Right ventricle myocardium inferior (tissue), 1 donor: ENCODE measurements at regions not wholly inside any gene's neighbourhood (a gene's known extent, or its start where the extent isn't known, plus 50 kb on each side); places are given as distances from the start of the nearest gene placed in this dataset.

Source experiments
- ATAC-seq: fragments of 200-7000 bp; cut with Tn5 transposase; one replicate; pipeline ENCODE4 v1.9.1; 2020; ENCODE audit warnings: mild to moderate bottlenecking, moderate library complexity
- DNase-seq: peaks from one replicate; pipeline ENCODE4 v3.0.0; 2021; ENCODE audit errors: missing footprints
- intact Hi-C: fragments of 100-400 bp; cut with DNase I; formaldehyde crosslinking; loops from one replicate; pipeline ENCODE4 v1.11.0; 2022
- donor health status: DM: no; HTN: yes; CAD: no; lungs with severe emphysema.

DNA sequence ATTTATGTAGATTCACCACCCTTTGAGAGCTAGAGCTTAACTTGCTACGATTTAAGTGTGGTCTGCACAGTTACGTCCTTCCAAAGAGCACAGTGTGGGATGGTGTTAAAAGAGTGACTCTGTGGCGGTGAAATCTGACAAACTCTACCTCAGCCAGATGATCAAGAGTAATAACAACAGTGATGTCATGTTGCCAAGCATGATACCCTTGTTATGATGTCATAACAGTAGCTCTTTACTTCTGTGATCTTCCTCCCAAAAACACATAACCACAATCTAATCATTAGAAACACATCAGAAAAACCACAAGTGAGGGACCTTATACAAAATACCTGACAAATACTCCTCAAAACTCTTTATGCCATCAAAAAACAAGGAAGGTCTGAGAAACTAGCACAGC is 649.3 kb downstream of the POM121L12 start:
- ATAC-seq: no peak
- intact Hi-C loops: no loop called here
- DNase-seq: no peak

DNA sequence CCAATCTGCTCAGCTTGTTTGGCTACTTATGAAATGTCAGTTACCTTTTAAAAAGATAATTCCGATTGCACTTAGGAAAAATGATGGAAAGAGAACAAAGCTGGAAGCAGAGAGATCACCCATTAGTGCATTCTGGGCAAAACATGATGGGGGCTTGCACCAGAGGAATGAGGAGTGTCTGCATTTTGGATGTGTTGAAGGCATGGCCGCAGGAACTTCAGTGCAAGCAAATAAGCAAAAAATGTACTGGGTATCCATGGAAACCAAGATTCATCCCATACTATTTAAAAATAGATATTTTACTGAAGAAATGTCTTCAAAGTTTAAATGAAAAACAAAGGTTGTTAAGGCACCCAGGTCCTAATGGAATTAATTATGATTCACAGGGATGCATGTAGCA is 655.0 kb downstream of the POM121L12 start:
- ATAC-seq: no peak
- intact Hi-C loops: no loop called here
- DNase-seq: no peak

DNA sequence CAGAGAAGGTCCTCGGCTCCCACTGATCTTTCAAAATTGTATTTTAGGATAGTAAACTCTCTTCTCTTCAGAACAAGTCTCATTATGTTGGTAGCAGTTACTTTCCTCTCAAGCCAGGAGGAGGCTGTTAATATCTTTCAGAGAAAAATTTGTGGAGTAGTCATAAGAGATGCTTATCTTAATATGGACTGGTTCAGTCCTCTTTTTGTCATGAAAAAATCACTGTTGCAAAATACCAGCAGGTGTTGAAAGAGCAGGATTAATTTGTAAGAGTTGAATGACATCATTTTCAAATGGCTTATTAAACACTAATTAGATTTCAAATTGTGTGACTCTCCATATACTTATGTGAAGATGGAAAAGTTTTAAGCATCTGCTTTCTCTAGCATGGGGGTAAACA is 662.5 kb downstream of the POM121L12 start:
- no peak for DNase-seq
- intact Hi-C loops: no loop called here
- ATAC-seq: no peak

DNA sequence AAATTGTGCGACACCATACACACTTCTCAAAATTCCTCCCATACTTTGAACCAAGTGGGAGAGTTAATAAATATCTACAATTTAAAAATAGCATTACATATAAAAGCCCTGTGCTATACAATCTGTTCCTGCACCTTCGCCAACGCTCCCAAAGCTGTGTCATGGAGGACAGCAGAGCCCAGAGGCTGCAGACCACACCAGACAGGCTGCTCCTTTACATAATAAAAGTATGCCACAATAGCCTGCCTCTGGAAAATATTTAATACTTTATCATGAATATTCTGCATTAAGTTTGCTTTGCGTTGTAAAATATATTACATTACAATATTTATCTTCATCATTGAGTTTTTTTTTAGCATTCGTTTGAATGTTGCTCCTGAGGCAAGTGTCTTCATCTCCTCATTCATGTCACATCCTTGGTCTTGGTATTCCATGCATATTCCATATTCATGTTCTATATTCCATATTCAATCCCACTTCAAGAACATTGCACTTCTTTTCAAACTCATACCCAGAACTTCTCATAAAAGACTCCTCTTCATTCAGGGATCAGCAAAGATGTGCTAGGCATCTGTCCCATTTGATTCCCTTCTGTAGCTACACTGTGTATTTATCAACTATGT is 663.9 kb downstream of the POM121L12 start:
- peak; percentile 0 for DNase-seq
- intact Hi-C loops: no loop called here
- ATAC-seq: no peak

DNA sequence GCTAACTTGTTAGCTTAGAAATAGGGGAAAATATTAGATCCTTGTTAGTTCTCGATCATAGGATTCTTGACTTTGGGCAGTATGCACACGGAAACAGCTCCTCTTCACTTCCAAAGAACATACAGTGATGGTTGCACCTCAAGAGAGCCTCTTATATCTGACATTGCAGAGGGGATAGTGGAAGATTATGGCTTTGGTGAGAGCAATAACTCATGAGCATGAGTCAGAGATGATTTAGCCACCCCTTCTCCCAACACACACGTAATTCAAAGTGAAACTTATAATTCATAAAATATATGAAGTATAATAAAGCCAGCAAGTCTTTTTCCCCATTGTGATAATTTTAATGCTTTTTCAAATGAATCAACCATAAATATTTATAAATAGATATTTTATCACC is 683.7 kb downstream of the POM121L12 start:
- ATAC-seq (no peak), DNase-seq (no peak)
- intact Hi-C loops: no loop called here

DNA sequence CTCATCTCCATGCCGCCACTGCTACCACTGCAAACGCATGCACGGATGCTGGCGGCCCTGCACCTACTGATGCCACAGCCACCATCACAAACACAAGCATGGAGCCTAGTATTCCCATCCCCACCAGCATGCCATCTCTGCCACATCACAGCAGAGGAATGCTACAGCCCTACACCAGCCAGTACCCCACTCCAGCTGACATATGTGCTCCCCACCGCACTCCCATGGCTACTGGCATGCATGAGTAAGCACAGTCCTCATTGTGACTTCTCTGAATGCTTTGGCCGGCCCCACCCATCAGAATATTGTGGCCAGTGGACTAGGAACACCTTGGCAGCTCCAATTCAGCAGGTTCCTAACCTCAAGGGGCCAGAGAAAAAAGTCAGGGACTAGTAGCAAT is 705.5 kb downstream of the POM121L12 start:
- DNase-seq: no peak
- intact Hi-C loops: no loop called here
- no peak for ATAC-seq

DNA sequence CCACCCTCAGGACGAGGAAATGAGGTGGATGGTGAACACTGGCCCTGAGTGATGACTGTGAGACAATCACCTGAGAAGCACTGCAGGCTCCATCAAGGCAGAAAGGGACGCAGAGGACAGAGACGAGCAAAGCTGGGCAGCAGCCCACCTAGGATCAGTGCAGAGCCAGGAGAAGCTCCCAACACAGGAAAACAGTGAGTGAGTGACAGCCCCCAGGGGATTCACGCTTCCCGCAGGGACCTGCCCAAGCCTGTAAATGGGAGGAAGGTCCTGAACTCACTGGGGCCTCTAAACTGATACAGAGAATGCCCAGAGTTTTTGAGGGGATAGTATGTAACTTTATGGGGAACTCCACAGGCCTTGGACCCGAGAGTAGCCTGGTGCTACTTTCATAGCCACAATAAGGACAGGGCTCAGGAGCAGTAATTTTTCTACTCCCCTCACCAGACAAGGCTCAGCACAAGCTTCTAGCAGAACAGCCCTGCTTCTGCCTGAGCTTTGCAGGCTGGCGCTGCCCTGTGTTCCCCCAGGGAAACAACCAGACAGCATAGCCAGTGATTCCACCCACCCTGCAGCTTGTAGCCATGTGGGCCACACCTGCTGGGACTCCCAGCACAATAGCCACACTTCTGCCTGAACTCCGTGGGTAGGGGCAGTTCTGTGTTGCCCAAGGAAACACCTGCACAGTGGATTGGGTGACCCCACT is 708.4 kb downstream of the POM121L12 start:
- ATAC-seq: no peak
- DNase-seq: no peak
- intact Hi-C loops: no loop called here

DNA sequence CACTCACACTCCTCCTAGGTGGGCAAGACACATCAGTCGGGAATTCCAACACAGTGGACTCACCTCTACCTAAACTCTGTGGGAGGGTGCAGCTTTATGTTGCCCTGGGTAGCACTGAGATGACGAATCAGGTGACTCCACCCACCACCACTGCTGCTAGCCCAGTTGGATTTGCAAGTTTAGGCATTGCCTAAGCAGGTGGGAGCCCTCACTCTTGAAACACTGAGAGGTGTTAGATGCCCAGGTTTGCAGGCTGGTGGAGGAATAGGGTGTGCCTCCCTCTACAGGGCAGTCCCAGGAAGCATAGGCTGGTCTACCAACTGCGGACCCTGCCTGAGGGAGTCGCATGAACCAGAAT is 708.9 kb downstream of the POM121L12 start:
- intact Hi-C loops: no loop called here
- ATAC-seq: no peak
- DNase-seq: no peak

DNA sequence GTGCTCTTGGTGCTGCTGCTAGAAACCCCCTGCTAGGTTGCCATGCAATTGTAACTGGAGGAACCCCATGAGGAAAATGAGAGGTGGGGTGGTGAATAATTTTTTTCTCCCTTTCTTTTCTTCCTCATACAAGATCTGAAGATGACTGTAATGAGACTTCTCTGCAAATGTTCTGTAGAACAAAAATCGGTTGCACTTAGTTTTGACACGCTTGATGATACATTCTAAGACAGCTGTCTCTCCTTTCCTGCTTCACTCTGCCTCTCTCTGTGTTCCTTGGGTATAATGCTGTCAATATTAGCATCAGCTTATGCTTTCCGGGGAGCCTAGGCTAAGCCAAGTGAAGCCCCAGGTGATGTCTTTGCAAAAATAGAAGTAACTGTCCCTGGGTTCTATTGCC is 721.5 kb downstream of the POM121L12 start:
- ATAC-seq (no peak), DNase-seq (no peak)
- intact Hi-C loops: no loop called here

DNA sequence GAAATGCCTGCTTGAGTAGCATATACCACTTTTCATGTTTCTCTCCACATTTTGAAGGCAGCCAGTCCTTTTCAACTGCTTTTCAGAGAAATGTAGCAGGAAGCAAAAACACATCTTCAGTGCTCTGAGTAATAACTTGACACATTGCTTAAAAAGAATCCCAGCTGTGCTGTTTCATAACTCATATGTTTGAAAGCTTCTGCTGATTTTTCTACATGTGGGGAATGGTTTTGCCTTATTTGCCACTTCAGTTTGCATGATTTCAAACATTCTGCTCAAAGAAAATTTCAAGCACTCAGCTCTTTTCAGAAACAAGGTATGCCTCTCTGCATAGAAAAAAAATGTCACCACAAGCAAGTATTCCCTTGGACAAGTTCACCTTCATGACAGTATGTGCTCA is 732.8 kb downstream of the POM121L12 start:
- ATAC-seq (no peak), DNase-seq (no peak)
- intact Hi-C loops: no loop called here

DNA sequence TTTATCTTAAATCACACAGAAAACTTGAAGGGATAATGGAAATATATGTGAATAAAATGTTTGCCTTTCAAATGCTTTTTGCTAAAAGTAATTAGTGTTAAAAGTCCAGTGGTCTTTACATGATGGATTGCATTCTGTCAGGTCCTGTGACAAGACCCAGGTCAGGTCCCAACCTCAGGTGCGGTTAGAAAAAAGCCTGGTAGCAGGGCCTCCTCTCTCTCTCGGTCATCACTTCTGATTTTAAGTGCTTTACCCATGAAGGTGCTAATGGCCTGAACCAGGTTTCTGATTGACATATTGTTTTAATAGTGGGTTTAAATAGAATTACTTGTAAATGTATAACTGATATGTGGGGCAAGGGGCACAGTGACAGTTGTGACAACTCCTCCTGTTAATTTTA is 736.3 kb downstream of the POM121L12 start:
- intact Hi-C loops: no loop called here
- ATAC-seq (no peak), DNase-seq (no peak)

DNA sequence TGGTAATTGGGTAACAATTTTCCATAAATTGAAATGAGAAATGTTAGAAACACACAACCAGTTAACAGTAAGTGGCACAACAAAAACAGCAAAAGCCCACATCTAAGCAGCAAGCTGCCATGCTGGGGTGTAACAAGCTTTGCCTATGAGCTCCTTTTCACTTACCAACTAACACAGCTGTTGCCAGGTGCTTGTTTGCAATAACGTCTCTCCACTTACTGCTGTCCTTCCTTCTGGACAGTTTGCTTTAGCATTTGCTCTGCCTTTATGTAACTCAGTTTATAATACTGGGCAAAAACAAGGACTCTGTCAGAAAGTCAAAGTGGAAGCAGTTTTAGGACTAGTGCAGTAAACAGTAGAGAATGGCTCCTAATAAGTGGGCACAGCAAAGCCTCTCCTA is 740.9 kb downstream of the POM121L12 start:
- intact Hi-C loops: no loop called here
- no peak for ATAC-seq
- DNase-seq: no peak

DNA sequence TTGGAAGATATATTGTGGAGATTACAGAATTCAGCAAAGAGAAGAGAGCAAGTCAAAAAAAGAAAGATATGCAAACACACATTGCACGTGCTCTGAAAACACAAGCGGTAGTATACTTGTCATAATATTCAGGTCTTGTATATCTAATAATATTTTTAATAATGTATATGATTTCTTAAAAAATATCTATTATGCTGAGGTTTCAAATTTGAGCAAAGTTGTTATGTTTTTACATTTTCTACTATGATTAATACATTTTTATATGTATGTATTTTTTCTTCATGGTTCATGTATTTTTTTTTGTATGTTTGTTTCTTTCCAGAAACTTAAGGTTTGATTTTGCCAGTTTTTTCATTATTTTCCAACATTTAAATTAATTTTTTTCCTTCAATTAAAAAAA is 752.4 kb upstream of the VSTM2A start:
- intact Hi-C loops: no loop called here
- ATAC-seq (no peak), DNase-seq (no peak)

DNA sequence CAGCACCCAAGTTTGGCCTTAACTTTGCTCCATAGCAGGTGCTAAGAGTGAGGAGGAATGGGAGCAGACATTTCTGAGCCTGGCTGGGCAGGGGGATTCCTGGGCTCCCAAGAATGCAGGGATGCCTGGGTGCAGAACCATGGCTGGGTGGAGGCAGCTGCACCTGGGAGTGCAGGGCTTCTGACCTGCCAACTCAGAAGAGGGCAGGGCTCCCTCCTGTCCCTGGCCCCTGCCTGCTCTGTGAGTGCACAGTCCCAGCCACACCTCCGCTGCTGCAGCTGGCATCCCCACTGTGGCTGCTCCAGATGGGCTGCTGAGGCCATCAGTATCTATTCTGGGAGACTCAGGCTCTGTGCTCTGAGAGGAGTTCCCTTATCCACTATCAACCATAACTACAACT is 747.4 kb upstream of the VSTM2A start:
- intact Hi-C loops: no loop called here
- ATAC-seq (no peak), DNase-seq (no peak)

DNA sequence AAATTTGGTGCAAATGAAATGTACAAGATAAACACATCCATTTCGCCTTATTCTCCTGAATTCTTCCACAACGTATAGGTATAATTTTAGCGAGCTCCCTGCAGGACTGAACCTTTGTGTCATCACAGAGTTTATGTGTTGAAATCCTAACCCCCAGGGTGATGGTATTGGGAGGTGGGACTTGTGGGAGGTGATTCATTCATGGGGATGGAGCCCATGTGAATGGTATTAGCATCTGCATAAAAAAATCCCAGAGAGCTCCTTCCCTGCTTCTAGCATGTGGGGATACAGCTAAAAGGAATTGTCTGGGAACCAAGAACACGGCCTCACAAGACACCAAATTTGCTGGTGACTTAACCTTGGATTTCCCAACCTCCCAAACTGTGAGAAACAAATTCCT is 741.4 kb upstream of the VSTM2A start:
- DNase-seq (no peak), ATAC-seq (no peak)
- intact Hi-C loops: no loop called here

DNA sequence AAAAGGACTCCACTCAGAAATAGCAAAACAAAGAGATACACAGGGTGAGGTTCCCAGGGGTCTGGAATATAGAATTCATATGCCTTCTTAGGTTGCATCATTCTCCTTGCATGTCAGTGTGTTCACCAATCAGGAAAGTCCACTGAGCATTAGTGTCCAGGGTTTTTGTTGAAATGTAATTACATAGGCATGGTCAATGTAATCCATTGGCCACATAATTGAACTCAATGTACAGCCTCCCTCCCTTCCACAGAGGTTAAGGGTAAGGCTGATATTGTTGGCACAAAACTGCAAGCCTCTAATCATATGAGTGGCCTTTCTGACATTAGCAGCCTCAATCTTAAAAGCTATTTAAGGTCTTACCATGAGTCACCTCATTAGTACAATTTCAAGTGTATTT is 736.1 kb upstream of the VSTM2A start:
- intact Hi-C loops: no loop called here
- ATAC-seq (no peak), DNase-seq (no peak)

DNA sequence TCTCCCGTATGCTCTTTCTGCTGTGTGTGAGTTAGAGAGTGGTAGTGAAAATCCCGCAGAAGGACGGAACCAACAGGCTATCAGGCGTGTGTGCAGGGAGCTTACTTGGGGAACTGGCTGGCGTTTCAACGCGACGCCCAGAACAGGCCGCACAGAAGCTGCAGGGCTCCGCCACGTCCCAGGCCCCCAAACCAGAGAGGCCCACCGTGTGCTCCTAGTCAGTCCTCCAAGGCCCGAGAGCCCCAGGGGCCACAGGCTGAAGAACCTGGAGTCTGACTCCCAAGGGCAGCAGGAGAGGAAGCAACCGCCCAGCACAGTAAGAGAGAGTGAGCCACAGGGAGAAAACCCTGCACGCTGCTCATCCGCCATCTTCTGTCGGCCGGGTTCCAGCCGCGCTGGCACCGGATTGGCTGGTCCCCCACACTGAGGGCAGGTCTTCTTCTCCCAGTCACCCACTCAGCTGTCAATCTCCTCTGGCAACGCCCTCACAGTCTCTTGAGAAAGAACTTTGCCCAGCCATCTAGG is 730.6 kb upstream of the VSTM2A start:
- ATAC-seq (no peak), DNase-seq (no peak)
- intact Hi-C loops: no loop called here

DNA sequence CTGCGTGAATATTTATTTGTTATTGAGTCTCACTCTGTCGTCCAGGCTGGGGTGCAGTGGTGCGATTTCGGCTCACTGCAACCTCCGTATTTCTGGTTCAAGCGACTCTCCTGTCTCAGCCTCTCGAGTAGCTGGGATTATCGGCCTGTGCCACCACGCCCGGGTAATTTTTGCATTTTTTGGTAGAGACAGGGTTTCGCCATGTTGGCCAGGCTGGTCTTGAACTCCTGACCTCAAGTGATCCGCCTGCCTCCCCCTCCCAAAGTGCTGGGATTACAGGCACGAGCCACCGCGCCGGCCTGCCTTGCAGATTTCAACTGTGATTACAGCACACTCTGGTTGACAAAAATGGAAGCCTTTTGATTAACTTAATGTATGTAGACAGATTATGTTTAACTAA is 730.0 kb upstream of the VSTM2A start:
- DNase-seq: no peak
- intact Hi-C loops: no loop called here
- ATAC-seq: no peak

DNA sequence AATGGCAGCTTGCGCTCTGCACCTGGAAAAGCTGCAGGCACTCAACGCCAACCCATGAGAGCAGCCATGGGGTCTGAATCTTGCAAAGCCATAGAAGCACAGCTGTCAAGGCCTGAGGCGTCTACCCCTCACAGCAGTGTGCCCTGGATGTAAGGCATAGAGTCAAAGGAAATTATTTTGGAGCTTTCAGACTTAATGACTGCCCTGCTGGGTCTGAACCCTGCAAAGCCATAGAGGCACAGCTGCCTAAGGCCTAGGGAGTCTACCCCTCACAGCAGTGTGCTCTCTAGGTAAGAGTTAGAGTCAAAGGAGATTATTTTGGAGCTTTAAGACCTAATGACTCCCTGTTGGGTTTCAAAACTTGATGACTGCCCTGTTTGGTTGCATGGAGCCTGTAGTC is 706.9 kb upstream of the VSTM2A start:
- intact Hi-C loops: no loop called here
- no peak for ATAC-seq
- no peak for DNase-seq

DNA sequence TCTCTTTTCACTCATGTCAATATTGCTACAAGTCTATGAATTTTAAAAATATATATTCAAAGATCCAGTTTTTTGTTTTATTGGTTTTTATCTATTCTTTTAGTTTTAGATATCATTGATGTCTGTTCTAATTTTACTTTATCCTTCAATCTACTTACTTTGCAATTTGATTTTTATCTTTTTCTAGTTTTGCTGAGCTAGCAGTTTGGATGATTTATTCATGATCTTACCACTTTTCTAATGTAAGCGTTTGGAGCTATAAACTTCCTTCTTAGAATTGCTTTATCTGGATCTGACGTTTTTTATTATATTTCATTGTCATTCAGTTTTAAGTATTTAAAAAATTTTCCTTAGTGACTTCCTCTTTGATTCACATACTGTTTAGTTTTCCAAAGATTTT is 664.5 kb upstream of the VSTM2A start:
- DNase-seq: no peak
- no peak for ATAC-seq
- intact Hi-C loops: no loop called here
